ENCODE measurements at regions not wholly inside any gene's neighbourhood (a gene's known extent, or its start where the extent isn't known, plus 50 kb on each side); places are given as distances from the start of the nearest gene placed in this dataset.

DNA sequence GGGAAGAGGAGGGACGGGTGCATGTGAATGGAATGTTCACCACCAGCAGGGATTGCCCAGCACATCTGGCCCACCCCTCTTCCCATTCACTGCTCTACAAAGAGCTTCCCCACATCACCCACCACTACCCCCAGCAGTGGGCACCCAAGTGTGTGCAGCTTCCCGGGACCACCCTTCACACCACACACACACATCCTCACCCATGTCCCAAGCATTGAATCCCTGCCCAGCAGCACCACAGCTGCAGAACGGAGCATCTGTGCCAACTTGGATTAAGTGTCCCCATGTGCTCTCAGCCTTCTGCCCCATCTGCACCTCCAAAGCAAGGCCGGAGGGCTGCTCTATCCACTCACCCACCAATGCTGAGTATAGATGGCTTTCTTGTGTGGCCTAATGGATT lies 141.4 kb downstream of the PSMG1 start:
- H3K9me3 Mint-ChIP-seq: no peaks in the 10 kb centered on the region
- no peak for ATAC-seq
- TF ChIP-seq, protein P1, sequence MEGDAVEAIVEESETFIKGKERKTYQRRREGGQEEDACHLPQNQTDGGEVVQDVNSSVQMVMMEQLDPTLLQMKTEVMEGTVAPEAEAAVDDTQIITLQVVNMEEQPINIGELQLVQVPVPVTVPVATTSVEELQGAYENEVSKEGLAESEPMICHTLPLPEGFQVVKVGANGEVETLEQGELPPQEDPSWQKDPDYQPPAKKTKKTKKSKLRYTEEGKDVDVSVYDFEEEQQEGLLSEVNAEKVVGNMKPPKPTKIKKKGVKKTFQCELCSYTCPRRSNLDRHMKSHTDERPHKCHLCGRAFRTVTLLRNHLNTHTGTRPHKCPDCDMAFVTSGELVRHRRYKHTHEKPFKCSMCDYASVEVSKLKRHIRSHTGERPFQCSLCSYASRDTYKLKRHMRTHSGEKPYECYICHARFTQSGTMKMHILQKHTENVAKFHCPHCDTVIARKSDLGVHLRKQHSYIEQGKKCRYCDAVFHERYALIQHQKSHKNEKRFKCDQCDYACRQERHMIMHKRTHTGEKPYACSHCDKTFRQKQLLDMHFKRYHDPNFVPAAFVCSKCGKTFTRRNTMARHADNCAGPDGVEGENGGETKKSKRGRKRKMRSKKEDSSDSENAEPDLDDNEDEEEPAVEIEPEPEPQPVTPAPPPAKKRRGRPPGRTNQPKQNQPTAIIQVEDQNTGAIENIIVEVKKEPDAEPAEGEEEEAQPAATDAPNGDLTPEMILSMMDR (IDR thresholded peaks at IDR 0.05): no peak
- H3K27ac ChIP-seq (ENCODE audit: low read length): no peak overlapping the region
- no peak for DNase-seq
- H3K36me3 Mint-ChIP-seq: no peaks in the 10 kb centered on the region
- 89% methylated on average over 2 of the region's 4 CpGs for WGBS (ENCODE audit: insufficient coverage)
- no peaks in the 10 kb centered on the region for H3K4me1 ChIP-seq (ENCODE audit: control insufficient read depth, insufficient read depth, low read length)
- no peaks in the 10 kb centered on the region for H3K27me3 ChIP-seq (ENCODE audit: control insufficient read depth, insufficient read depth, low read length)
- H3K4me1 Mint-ChIP-seq: peaks cover 7% of the 10 kb centered on the region in 2 donors
- H3K36me3 ChIP-seq (ENCODE audit: control insufficient read depth, insufficient read depth, low read length): no peaks in the 10 kb centered on the region
- peaks cover 0 to 7% of the 10 kb centered on the region in 2 donors for H3K27me3 Mint-ChIP-seq (ENCODE audit: low read depth in 2 of 2)
- no peaks in the 10 kb centered on the region for H3K9me3 ChIP-seq (ENCODE audit: control insufficient read depth, insufficient read depth, low read length)
- H3K4me3 ChIP-seq (ENCODE audit: low read length): no peak overlapping the region
- intact Hi-C loops (cut with micrococcal nuclease): no loop called here
- H3K27ac Mint-ChIP-seq: no peak overlapping the region
- H3K4me3 Mint-ChIP-seq: no peak overlapping the region

- Histone ChIP-seq H3K4me1 (ENCODE audit: control insufficient read depth, insufficient read depth, low read length) (no peaks in the 10 kb centered on the region), H3K36me3 (ENCODE audit: control insufficient read depth, insufficient read depth, low read length) (no peaks in the 10 kb centered on the region), H3K27me3 (ENCODE audit: control insufficient read depth, insufficient read depth, low read length) (no peaks in the 10 kb centered on the region), H3K9me3 (ENCODE audit: control insufficient read depth, insufficient read depth, low read length) (no peaks in the 10 kb centered on the region), H3K4me3 (ENCODE audit: low read length) (no peak overlapping the region), H3K27ac (ENCODE audit: low read length) (no peak overlapping the region)
- Mint-ChIP-seq H3K4me1 (peaks cover 7% of the 10 kb centered on the region in 2 donors), H3K4me3 (no peak overlapping the region), H3K9me3 (no peaks in the 10 kb centered on the region), H3K27ac (no peak overlapping the region), H3K27me3 (ENCODE audit: low read depth in 2 of 2) (peaks cover 6 to 7% of the 10 kb centered on the region in 2 donors), H3K36me3 (no peaks in the 10 kb centered on the region)
- TF ChIP-seq, protein P1 (IDR thresholded peaks at IDR 0.05): no peak
- intact Hi-C loops (cut with micrococcal nuclease): no loop called here
- no peak for DNase-seq
- 39% methylated on average over 5 of the region's 5 CpGs for WGBS (ENCODE audit: insufficient coverage)
- no peak for ATAC-seq
Measured at GRCh38 chr21:39040494-39041110, 142.6 kb downstream of the PSMG1 start.

DNA sequence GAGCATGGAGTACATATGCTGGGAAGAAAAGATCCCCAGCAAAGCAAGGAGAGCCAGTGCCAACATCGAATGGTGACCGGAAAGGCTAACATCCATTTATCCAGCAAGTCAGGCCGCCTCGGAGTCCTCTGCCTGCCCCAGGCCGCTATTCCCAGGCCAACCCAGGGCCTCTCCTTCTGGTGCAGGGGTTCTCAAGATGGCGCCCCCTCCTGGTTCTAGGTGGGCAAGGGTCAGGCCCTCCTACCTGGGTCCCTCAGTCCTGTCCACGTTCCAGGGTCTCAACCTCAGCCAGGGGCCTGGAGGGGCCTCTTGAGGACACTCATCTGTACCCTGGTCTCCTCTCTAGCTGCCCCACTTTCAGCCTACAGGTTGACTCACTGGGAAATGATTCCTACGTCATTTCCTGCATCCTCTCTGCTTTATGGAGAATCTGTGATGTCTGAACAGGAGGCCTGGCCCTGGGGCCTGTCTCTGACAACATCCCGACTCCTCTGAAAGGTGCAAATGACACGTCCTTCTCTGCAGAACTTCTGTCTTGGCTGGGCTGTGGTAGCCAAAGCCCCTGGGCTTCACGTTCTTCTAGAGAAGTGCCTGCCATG lies 145.3 kb downstream of the PSMG1 start:
- 83% methylated on average over 11 of the region's 11 CpGs for WGBS (ENCODE audit: insufficient coverage)
- Mint-ChIP-seq H3K36me3 (no peaks in the 10 kb centered on the region), H3K4me3 (no peak overlapping the region)

More for the DNA sequence above, 145.3 kb downstream of the PSMG1 start:
- Mint-ChIP-seq H3K27ac (no peak overlapping the region), H3K27me3 (ENCODE audit: low read depth in 2 of 2) (peaks cover 10 to 22% of the 10 kb centered on the region in 2 donors), H3K4me1 (peaks cover 7% of the 10 kb centered on the region in 2 donors), H3K9me3 (no peaks in the 10 kb centered on the region)
- Histone ChIP-seq H3K27me3 (ENCODE audit: control insufficient read depth, insufficient read depth, low read length) (no peaks in the 10 kb centered on the region), H3K4me1 (ENCODE audit: control insufficient read depth, insufficient read depth, low read length) (no peaks in the 10 kb centered on the region), H3K27ac (ENCODE audit: low read length) (no peak overlapping the region), H3K9me3 (ENCODE audit: control insufficient read depth, insufficient read depth, low read length) (no peaks in the 10 kb centered on the region), H3K4me3 (ENCODE audit: low read length) (no peak overlapping the region), H3K36me3 (ENCODE audit: control insufficient read depth, insufficient read depth, low read length) (no peaks in the 10 kb centered on the region)
- DNase-seq (no peak), ATAC-seq (no peak)
- intact Hi-C loops (cut with micrococcal nuclease): no loop called here
- TF ChIP-seq, protein P1 (IDR thresholded peaks at IDR 0.05): no peak
